ENCODE measurements at regions not wholly inside any gene's neighbourhood (a gene's known extent, or its start where the extent isn't known, plus 50 kb on each side); places are given as distances from the start of the nearest gene placed in this dataset.

DNA sequence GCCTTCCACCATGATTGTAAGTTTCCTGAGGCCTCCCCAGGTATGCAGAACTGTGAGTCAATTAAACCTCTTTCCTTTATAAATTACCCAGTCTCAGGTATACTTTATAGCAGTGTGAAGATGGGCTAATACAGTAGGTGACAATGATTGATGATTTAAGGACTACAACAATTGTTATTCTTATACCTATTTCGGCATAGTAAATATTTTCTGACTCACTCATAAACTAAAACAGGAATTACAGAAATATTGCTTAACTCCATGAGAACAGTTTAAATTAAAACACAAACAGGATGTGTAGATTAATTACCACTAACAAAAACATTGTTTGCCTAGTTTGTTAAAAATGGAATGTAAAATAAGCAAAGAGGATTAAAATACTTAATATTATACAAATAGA lies 839.9 kb downstream of the LTN1 start:
- no peak for TF ChIP-seq CTCF (IDR thresholded peaks at IDR 0.05; ENCODE audit: insufficient read depth, low read length, poor library complexity, severe bottlenecking)
- no peaks in the 10 kb centered on the region for H3K36me3 ChIP-seq (ENCODE audit: control insufficient read depth, insufficient read depth, low read length)
- no peaks in the 10 kb centered on the region for H3K27me3 ChIP-seq (replicated peaks; ENCODE audit: control insufficient read depth, insufficient read depth, low read length)
- DNase-seq (ENCODE audit: extremely low read depth, insufficient read length) = no peak
- H3K4me3 ChIP-seq (replicated peaks; ENCODE audit: low read depth, low read length) = no peak overlapping the region

DNA sequence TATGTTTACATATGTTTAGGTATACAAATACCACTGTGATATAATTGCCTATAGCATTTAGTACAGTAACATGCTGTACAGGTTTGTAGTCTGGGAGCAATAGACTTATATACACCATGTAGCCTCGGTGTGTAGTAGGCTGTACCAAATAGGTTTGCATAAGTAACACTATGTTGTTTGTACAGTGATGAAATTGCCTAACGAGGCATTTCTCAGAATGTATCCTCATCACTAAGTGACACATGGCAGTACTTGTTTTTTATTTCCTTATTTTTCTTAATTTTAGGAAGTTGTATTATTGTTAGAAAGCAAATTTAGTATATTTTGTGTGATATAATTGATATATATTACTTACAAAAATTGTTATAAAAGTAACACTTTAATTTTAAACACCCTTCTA lies 840.9 kb downstream of the LTN1 start:
- DNase-seq (ENCODE audit: extremely low read depth, insufficient read length) = no peak
- no peaks in the 10 kb centered on the region for H3K36me3 ChIP-seq (ENCODE audit: control insufficient read depth, insufficient read depth, low read length)
- no peaks in the 10 kb centered on the region for H3K27me3 ChIP-seq (replicated peaks; ENCODE audit: control insufficient read depth, insufficient read depth, low read length)
- no peak for TF ChIP-seq CTCF (IDR thresholded peaks at IDR 0.05; ENCODE audit: insufficient read depth, low read length, poor library complexity, severe bottlenecking)
- no peak overlapping the region for H3K4me3 ChIP-seq (replicated peaks; ENCODE audit: low read depth, low read length)

- DNase-seq (ENCODE audit: extremely low read depth, insufficient read length) = no peak
- no peak for TF ChIP-seq CTCF (IDR thresholded peaks at IDR 0.05; ENCODE audit: insufficient read depth, low read length, poor library complexity, severe bottlenecking)
- Histone ChIP-seq H3K36me3 (ENCODE audit: control insufficient read depth, insufficient read depth, low read length) (no peaks in the 10 kb centered on the region), H3K4me3 (replicated peaks; ENCODE audit: low read depth, low read length) (no peak overlapping the region), H3K27me3 (replicated peaks; ENCODE audit: control insufficient read depth, insufficient read depth, low read length) (no peaks in the 10 kb centered on the region)
Measured at GRCh38 chr21:28150778-28151177, 841.9 kb downstream of the LTN1 start.

GRCh38 chr21:28148400-28149064 lies 844.1 kb downstream of the LTN1 start:
- Histone ChIP-seq H3K27me3 (replicated peaks; ENCODE audit: control insufficient read depth, insufficient read depth, low read length) (no peaks in the 10 kb centered on the region), H3K36me3 (ENCODE audit: control insufficient read depth, insufficient read depth, low read length) (no peaks in the 10 kb centered on the region), H3K4me3 (replicated peaks; ENCODE audit: low read depth, low read length) (no peak overlapping the region)
- no peak for TF ChIP-seq CTCF (IDR thresholded peaks at IDR 0.05; ENCODE audit: insufficient read depth, low read length, poor library complexity, severe bottlenecking)
- DNase-seq (ENCODE audit: extremely low read depth, insufficient read length) = no peak

GRCh38 chr21:28144653-28145052 lies 848.0 kb downstream of the LTN1 start:
- H3K4me3 ChIP-seq (replicated peaks; ENCODE audit: low read depth, low read length) = no peak overlapping the region
- no peaks in the 10 kb centered on the region for H3K36me3 ChIP-seq (ENCODE audit: control insufficient read depth, insufficient read depth, low read length)
- no peak for TF ChIP-seq CTCF (IDR thresholded peaks at IDR 0.05; ENCODE audit: insufficient read depth, low read length, poor library complexity, severe bottlenecking)
- no peak for DNase-seq (ENCODE audit: extremely low read depth, insufficient read length)
- no peaks in the 10 kb centered on the region for H3K27me3 ChIP-seq (replicated peaks; ENCODE audit: control insufficient read depth, insufficient read depth, low read length)

GRCh38 chr21:28144089-28144488 lies 848.6 kb downstream of the LTN1 start:
- no peak for TF ChIP-seq CTCF (IDR thresholded peaks at IDR 0.05; ENCODE audit: insufficient read depth, low read length, poor library complexity, severe bottlenecking)
- no peak for DNase-seq (ENCODE audit: extremely low read depth, insufficient read length)
- no peaks in the 10 kb centered on the region for H3K27me3 ChIP-seq (replicated peaks; ENCODE audit: control insufficient read depth, insufficient read depth, low read length)
- H3K36me3 ChIP-seq (ENCODE audit: control insufficient read depth, insufficient read depth, low read length) = no peaks in the 10 kb centered on the region
- no peak overlapping the region for H3K4me3 ChIP-seq (replicated peaks; ENCODE audit: low read depth, low read length)
